ENCODE measurements at regions not wholly inside any gene's neighbourhood (a gene's known extent, or its start where the extent isn't known, plus 50 kb on each side); places are given as distances from the start of the nearest gene placed in this dataset.

GRCh38 chr15:85905751-85906450 lies 111.2 kb upstream of the KLHL25 start:
- TF ChIP-seq GATA2 (IDR thresholded peaks at IDR 0.05; ENCODE audit: low read depth, low read length), result no peak
- no peak for TF ChIP-seq GATA3 (IDR thresholded peaks at IDR 0.05; ENCODE audit: low read depth, low read length)

- TF ChIP-seq GATA3 (IDR thresholded peaks at IDR 0.05; ENCODE audit: low read depth, low read length) (no peak), GATA2 (IDR thresholded peaks at IDR 0.05; ENCODE audit: low read depth, low read length) (no peak)
Measured at GRCh38 chr15:85906640-85907039, 111.9 kb upstream of the KLHL25 start.

- TF ChIP-seq GATA2 (IDR thresholded peaks at IDR 0.05; ENCODE audit: low read depth, low read length) (no peak), GATA3 (IDR thresholded peaks at IDR 0.05; ENCODE audit: low read depth, low read length) (no peak)
Measured at GRCh38 chr15:85910834-85911233, 116.1 kb upstream of the KLHL25 start.

GRCh38 chr15:85913461-85913860 lies 118.7 kb upstream of the KLHL25 start:
- TF ChIP-seq GATA3 (IDR thresholded peaks at IDR 0.05; ENCODE audit: low read depth, low read length) (no peak), GATA2 (IDR thresholded peaks at IDR 0.05; ENCODE audit: low read depth, low read length) (0 out of 2 replicates have a peak, but pooled peaks have one; percentile 4)

GRCh38 chr15:85920956-85921355 lies 126.2 kb upstream of the KLHL25 start:
- no peak for TF ChIP-seq GATA3 (IDR thresholded peaks at IDR 0.05; ENCODE audit: low read depth, low read length)
- no peak for TF ChIP-seq GATA2 (IDR thresholded peaks at IDR 0.05; ENCODE audit: low read depth, low read length)

- TF ChIP-seq GATA3 (IDR thresholded peaks at IDR 0.05; ENCODE audit: low read depth, low read length) (no peak), GATA2 (IDR thresholded peaks at IDR 0.05; ENCODE audit: low read depth, low read length) (no peak)
Measured at GRCh38 chr15:85924088-85924487, 129.4 kb upstream of the KLHL25 start.

- TF ChIP-seq GATA2 (IDR thresholded peaks at IDR 0.05; ENCODE audit: low read depth, low read length) (no peak), GATA3 (IDR thresholded peaks at IDR 0.05; ENCODE audit: low read depth, low read length) (no peak)
Measured at GRCh38 chr15:85925649-85926237, 131.0 kb upstream of the KLHL25 start.

- TF ChIP-seq GATA3 (IDR thresholded peaks at IDR 0.05; ENCODE audit: low read depth, low read length) (no peak), GATA2 (IDR thresholded peaks at IDR 0.05; ENCODE audit: low read depth, low read length) (no peak)
Measured at GRCh38 chr15:85926834-85927233, 132.1 kb upstream of the KLHL25 start.

- TF ChIP-seq GATA2 (IDR thresholded peaks at IDR 0.05; ENCODE audit: low read depth, low read length), result no peak
- TF ChIP-seq GATA3 (IDR thresholded peaks at IDR 0.05; ENCODE audit: low read depth, low read length), result no peak
Measured at GRCh38 chr15:85927931-85928537, 133.3 kb upstream of the KLHL25 start.

- no peak for TF ChIP-seq GATA3 (IDR thresholded peaks at IDR 0.05; ENCODE audit: low read depth, low read length)
- no peak for TF ChIP-seq GATA2 (IDR thresholded peaks at IDR 0.05; ENCODE audit: low read depth, low read length)
Measured at GRCh38 chr15:85929786-85930185, 135.1 kb upstream of the KLHL25 start.

GRCh38 chr15:85932391-85932790 lies 137.7 kb upstream of the KLHL25 start:
- no peak for TF ChIP-seq GATA3 (IDR thresholded peaks at IDR 0.05; ENCODE audit: low read depth, low read length)
- TF ChIP-seq GATA2 (IDR thresholded peaks at IDR 0.05; ENCODE audit: low read depth, low read length), result no peak

GRCh38 chr15:85934691-85935090 lies 140.0 kb upstream of the KLHL25 start:
- TF ChIP-seq GATA3 (IDR thresholded peaks at IDR 0.05; ENCODE audit: low read depth, low read length) (no peak), GATA2 (IDR thresholded peaks at IDR 0.05; ENCODE audit: low read depth, low read length) (no peak)

- TF ChIP-seq GATA2 (IDR thresholded peaks at IDR 0.05; ENCODE audit: low read depth, low read length) (no peak), GATA3 (IDR thresholded peaks at IDR 0.05; ENCODE audit: low read depth, low read length) (no peak)
Measured at GRCh38 chr15:85935182-85935581, 140.5 kb upstream of the KLHL25 start.

GRCh38 chr15:85937661-85938060 lies 142.0 kb upstream of the AGBL1 start:
- TF ChIP-seq GATA2 (IDR thresholded peaks at IDR 0.05; ENCODE audit: low read depth, low read length) (no peak), GATA3 (IDR thresholded peaks at IDR 0.05; ENCODE audit: low read depth, low read length) (no peak)

Measured in SH-SY5Y (cell line).